ENCODE measurements at regions not wholly inside any gene's neighbourhood (a gene's known extent, or its start where the extent isn't known, plus 50 kb on each side); places are given as distances from the start of the nearest gene placed in this dataset.

- TF ChIP-seq POLR2A (IDR thresholded peaks at IDR 0.05) (no peak), POLR2AphosphoS5 (IDR thresholded peaks at IDR 0.05) (no peak), EP300 (IDR thresholded peaks at IDR 0.05) (no peak)
- TF ChIP-seq, protein P1, sequence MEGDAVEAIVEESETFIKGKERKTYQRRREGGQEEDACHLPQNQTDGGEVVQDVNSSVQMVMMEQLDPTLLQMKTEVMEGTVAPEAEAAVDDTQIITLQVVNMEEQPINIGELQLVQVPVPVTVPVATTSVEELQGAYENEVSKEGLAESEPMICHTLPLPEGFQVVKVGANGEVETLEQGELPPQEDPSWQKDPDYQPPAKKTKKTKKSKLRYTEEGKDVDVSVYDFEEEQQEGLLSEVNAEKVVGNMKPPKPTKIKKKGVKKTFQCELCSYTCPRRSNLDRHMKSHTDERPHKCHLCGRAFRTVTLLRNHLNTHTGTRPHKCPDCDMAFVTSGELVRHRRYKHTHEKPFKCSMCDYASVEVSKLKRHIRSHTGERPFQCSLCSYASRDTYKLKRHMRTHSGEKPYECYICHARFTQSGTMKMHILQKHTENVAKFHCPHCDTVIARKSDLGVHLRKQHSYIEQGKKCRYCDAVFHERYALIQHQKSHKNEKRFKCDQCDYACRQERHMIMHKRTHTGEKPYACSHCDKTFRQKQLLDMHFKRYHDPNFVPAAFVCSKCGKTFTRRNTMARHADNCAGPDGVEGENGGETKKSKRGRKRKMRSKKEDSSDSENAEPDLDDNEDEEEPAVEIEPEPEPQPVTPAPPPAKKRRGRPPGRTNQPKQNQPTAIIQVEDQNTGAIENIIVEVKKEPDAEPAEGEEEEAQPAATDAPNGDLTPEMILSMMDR (IDR thresholded peaks at IDR 0.05), result no peak
Measured at GRCh38 chr2:238571661-238572372, 145.1 kb downstream of the ASB1 start.

Measured in gastroesophageal sphincter (tissue), 3 donors.